ENCODE measurements at regions not wholly inside any gene's neighbourhood (a gene's known extent, or its start where the extent isn't known, plus 50 kb on each side); places are given as distances from the start of the nearest gene placed in this dataset.

GRCh38 chr2:225891013-225891412, 491.5 kb downstream of the NYAP2 start:
- no peak for TF ChIP-seq CTCF (IDR thresholded peaks at IDR 0.05)
- TF ChIP-seq POLR2A (IDR thresholded peaks at IDR 0.05): no peak
